DMS153 (cell line): ENCODE measurements at regions not wholly inside any gene's neighbourhood (a gene's known extent, or its start where the extent isn't known, plus 50 kb on each side); places are given as distances from the start of the nearest gene placed in this dataset.

Experiments
- DNase-seq: peaks from one replicate; lab custom pipeline; 2025; lab: John Stamatoyannopoulos, UW

GRCh38 chr5:155299386-155300005 lies 285.9 kb downstream of the KIF4B start:
- no peak for DNase-seq

- no peak for DNase-seq
These were observed 289.6 kb downstream of the KIF4B start for GRCh38 chr5:155303120-155303519.

- no peak for DNase-seq
These were observed 293.7 kb downstream of the KIF4B start for GRCh38 chr5:155307229-155307628.

GRCh38 chr5:155308289-155308688 lies 294.7 kb downstream of the KIF4B start:
- DNase-seq = no peak

GRCh38 chr5:155309021-155309746 lies 295.6 kb downstream of the KIF4B start:
- no peak for DNase-seq

- no peak for DNase-seq
These were observed 298.2 kb downstream of the KIF4B start for GRCh38 chr5:155311721-155312120.

GRCh38 chr5:155313518-155313917 lies 300.0 kb downstream of the KIF4B start:
- DNase-seq = no peak

GRCh38 chr5:155316070-155316714 lies 302.6 kb downstream of the KIF4B start:
- DNase-seq = no peak

GRCh38 chr5:155332618-155333017 lies 319.1 kb downstream of the KIF4B start:
- no peak for DNase-seq

GRCh38 chr5:155342956-155343355 lies 329.4 kb downstream of the KIF4B start:
- no peak for DNase-seq

- no peak for DNase-seq
These were observed 329.9 kb downstream of the KIF4B start for GRCh38 chr5:155343468-155343867.

- DNase-seq = no peak
These were observed 339.7 kb downstream of the KIF4B start for GRCh38 chr5:155353231-155353630.

GRCh38 chr5:155366096-155366495 lies 352.5 kb downstream of the KIF4B start:
- no peak for DNase-seq

GRCh38 chr5:155367841-155368240 lies 354.3 kb downstream of the KIF4B start:
- DNase-seq = no peak

GRCh38 chr5:155368490-155368889 lies 354.9 kb downstream of the KIF4B start:
- DNase-seq = no peak

- no peak for DNase-seq
These were observed 366.9 kb downstream of the KIF4B start for GRCh38 chr5:155380480-155380879.

GRCh38 chr5:155381654-155382053 lies 368.1 kb downstream of the KIF4B start:
- DNase-seq = no peak

- no peak for DNase-seq
These were observed 375.9 kb downstream of the KIF4B start for GRCh38 chr5:155389498-155389897.

GRCh38 chr5:155394727-155395126 lies 381.2 kb downstream of the KIF4B start:
- no peak for DNase-seq

- peak; percentile 68 for DNase-seq
These were observed 389.5 kb downstream of the KIF4B start for GRCh38 chr5:155402927-155403640.

GRCh38 chr5:155406815-155407214 lies 393.3 kb downstream of the KIF4B start:
- no peak for DNase-seq

- DNase-seq = no peak
These were observed 394.9 kb downstream of the KIF4B start for GRCh38 chr5:155408465-155408864.

- peak; percentile 54 for DNase-seq
These were observed 403.2 kb downstream of the KIF4B start for GRCh38 chr5:155416765-155417164.
